AG10803 (cell line): ENCODE measurements at regions not wholly inside any gene's neighbourhood (a gene's known extent, or its start where the extent isn't known, plus 50 kb on each side); places are given as distances from the start of the nearest gene placed in this dataset.

ENCODE experiments used
- DNase-seq: peaks from one replicate; pipeline ENCODE4 v3.0.0; 2010; ENCODE audit warnings: low read depth
- H3K4me3 ChIP-seq: 2 replicates; pipeline ENCODE4 v1.5.1; 2011; ENCODE audit warnings: mild to moderate bottlenecking, low read length, control low read depth
- CTCF ChIP-seq: conservative IDR thresholded peaks from 2 replicates; pipeline ENCODE4 v1.5.1; 2011; ENCODE audit warnings: mild to moderate bottlenecking, low read length, control low read depth, inconsistent platforms

GRCh38 chr2:6704077-6704476 is 161.6 kb downstream of the CMPK2 start:
- no peak for TF ChIP-seq CTCF
- H3K4me3 ChIP-seq: no peak overlapping the region
- no peak for DNase-seq

- no peak overlapping the region for H3K4me3 ChIP-seq
- DNase-seq: no peak
- no peak for TF ChIP-seq CTCF
Measured at GRCh38 chr2:6721395-6721794, 144.3 kb downstream of the CMPK2 start.

- no peak overlapping the region for H3K4me3 ChIP-seq
- TF ChIP-seq CTCF: no peak
- no peak for DNase-seq
Measured at GRCh38 chr2:6722574-6722973, 143.1 kb downstream of the CMPK2 start.

- DNase-seq: no peak
- TF ChIP-seq CTCF: no peak
- H3K4me3 ChIP-seq: no peak overlapping the region
Measured at GRCh38 chr2:6723865-6724604, 141.7 kb downstream of the CMPK2 start.

- H3K4me3 ChIP-seq: no peak overlapping the region
- TF ChIP-seq CTCF: no peak
- no peak for DNase-seq
Measured at GRCh38 chr2:6724605-6725140, 141.0 kb downstream of the CMPK2 start.

GRCh38 chr2:6728156-6728555 is 137.6 kb downstream of the CMPK2 start:
- H3K4me3 ChIP-seq: no peak overlapping the region
- no peak for DNase-seq
- TF ChIP-seq CTCF: no peak

GRCh38 chr2:6730003-6730402 is 135.7 kb downstream of the CMPK2 start:
- H3K4me3 ChIP-seq: no peak overlapping the region
- TF ChIP-seq CTCF: no peak
- DNase-seq: no peak
